ENCODE measurements at regions not wholly inside any gene's neighbourhood (a gene's known extent, or its start where the extent isn't known, plus 50 kb on each side); places are given as distances from the start of the nearest gene placed in this dataset.

DNA sequence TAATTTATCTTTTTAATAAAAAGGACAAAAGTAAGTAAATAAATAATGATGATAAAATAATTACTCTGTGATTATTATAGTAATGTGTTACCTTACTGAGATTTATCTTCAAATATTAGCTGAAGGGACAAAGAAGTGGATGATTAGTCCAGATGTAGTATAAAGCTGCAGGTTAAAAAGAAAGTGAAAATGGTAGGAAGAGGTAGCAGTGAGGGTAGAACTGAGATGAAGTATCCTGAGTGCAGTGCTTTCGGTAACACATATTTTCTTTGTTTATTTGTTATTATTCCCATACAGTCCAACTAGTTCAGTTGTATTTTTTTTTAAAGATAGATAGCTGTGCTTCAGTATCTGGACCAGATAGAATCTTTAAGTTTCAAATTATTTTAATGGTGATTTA is 1203.5 kb downstream of the NCAM2 start:
- TF ChIP-seq SIN3A (conservative IDR thresholded peaks at IDR 0.05 in 1 of 2, IDR thresholded peaks at IDR 0.05 in 1 of 2; ENCODE audit: low read depth in 1 of 2, low read length in 2 of 2) (no peak), SP1 (IDR thresholded peaks at IDR 0.05; ENCODE audit: low read depth, low read length) (no peak), EZH2 (IDR thresholded peaks at IDR 0.05; ENCODE audit: low read depth, low read length, severe bottlenecking) (no peak), CTCF (IDR thresholded peaks at IDR 0.05; ENCODE audit: control extremely low read depth in 1 of 3, insufficient read depth in 1 of 3, low read depth in 1 of 3, low read length in 3 of 3) (no peak), POLR2A (IDR thresholded peaks at IDR 0.05; ENCODE audit: control extremely low read depth in 1 of 2, low read depth in 2 of 2, low read length in 2 of 2) (no peak), RBBP5 (IDR thresholded peaks at IDR 0.05; ENCODE audit: borderline replicate concordance, low read depth, low read length) (no peak), TBP (IDR thresholded peaks at IDR 0.05; ENCODE audit: low read depth, low read length) (no peak), HDAC2 (IDR thresholded peaks at IDR 0.05; ENCODE audit: borderline replicate concordance in 1 of 2, low read depth in 2 of 2, low read length in 2 of 2) (no peak), SIX5 (IDR thresholded peaks at IDR 0.05; ENCODE audit: low read depth, low read length) (no peak)
- TF ChIP-seq, protein P1, sequence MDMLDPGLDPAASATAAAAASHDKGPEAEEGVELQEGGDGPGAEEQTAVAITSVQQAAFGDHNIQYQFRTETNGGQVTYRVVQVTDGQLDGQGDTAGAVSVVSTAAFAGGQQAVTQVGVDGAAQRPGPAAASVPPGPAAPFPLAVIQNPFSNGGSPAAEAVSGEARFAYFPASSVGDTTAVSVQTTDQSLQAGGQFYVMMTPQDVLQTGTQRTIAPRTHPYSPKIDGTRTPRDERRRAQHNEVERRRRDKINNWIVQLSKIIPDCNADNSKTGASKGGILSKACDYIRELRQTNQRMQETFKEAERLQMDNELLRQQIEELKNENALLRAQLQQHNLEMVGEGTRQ (IDR thresholded peaks at IDR 0.05; ENCODE audit: low read length), result no peak

Measured in H1 (cell line).